ENCODE measurements at regions not wholly inside any gene's neighbourhood (a gene's known extent, or its start where the extent isn't known, plus 50 kb on each side); places are given as distances from the start of the nearest gene placed in this dataset.

- TF ChIP-seq, protein P1, sequence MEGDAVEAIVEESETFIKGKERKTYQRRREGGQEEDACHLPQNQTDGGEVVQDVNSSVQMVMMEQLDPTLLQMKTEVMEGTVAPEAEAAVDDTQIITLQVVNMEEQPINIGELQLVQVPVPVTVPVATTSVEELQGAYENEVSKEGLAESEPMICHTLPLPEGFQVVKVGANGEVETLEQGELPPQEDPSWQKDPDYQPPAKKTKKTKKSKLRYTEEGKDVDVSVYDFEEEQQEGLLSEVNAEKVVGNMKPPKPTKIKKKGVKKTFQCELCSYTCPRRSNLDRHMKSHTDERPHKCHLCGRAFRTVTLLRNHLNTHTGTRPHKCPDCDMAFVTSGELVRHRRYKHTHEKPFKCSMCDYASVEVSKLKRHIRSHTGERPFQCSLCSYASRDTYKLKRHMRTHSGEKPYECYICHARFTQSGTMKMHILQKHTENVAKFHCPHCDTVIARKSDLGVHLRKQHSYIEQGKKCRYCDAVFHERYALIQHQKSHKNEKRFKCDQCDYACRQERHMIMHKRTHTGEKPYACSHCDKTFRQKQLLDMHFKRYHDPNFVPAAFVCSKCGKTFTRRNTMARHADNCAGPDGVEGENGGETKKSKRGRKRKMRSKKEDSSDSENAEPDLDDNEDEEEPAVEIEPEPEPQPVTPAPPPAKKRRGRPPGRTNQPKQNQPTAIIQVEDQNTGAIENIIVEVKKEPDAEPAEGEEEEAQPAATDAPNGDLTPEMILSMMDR (conservative IDR thresholded peaks at IDR 0.05; ENCODE audit: low read length), result no peak
- TF ChIP-seq EZH2phosphoT487 (IDR thresholded peaks at IDR 0.05; ENCODE audit: borderline replicate concordance), result no peak
These were observed 113.7 kb upstream of the PAPPA start for GRCh38 chr9:116039893-116040292.

Data from Loucy (cell line).